Liver (tissue), 7 donors: ENCODE measurements at regions not wholly inside any gene's neighbourhood (a gene's known extent, or its start where the extent isn't known, plus 50 kb on each side); places are given as distances from the start of the nearest gene placed in this dataset.

Experiments
- DNase-seq: peaks from one replicate; pipeline ENCODE4 v3.0.0-alpha.2; 2017; ENCODE audit warnings: low spot score
- H3K27ac ChIP-seq, 2 donors: one replicate each; pipeline ENCODE4 v1.7.0; 2013; ENCODE audit warnings: inconsistent platforms in 2 of 2, low read length in 2 of 2, control low read depth in 1 of 2, low read depth in 1 of 2, mild to moderate bottlenecking in 1 of 2
- H3K27me3 ChIP-seq, 4 donors: one replicate each; pipeline versions ENCODE4 v1.6.1 to v1.7.0; 2013; ENCODE audit warnings: low read length in 3 of 4, inconsistent platforms in 1 of 4, mild to moderate bottlenecking in 1 of 4, moderate library complexity in 1 of 4; ENCODE audit not compliant: control insufficient read depth in 4 of 4, insufficient read depth in 4 of 4
- H3K36me3 ChIP-seq, 4 donors: one replicate each; pipeline versions ENCODE4 v1.6.1 to v1.7.0; 2013; ENCODE audit warnings: low read length in 3 of 4, mild to moderate bottlenecking in 3 of 4, low read depth in 1 of 4, moderate library complexity in 1 of 4; ENCODE audit not compliant: control insufficient read depth in 4 of 4, insufficient read depth in 3 of 4
- H3K4me1 ChIP-seq, 4 donors: one replicate each; pipeline versions ENCODE4 v1.6.1 to v1.7.0; 2013; ENCODE audit warnings: low read length in 3 of 4, mild to moderate bottlenecking in 3 of 4, moderate library complexity in 1 of 4; ENCODE audit not compliant: control insufficient read depth in 4 of 4, insufficient read depth in 4 of 4
- H3K4me3 ChIP-seq, 3 donors: one replicate each; pipeline versions ENCODE4 v1.6.1 to v1.7.0; 2013; ENCODE audit warnings: low read length in 3 of 3, control low read depth in 1 of 3, low read depth in 1 of 3, mild to moderate bottlenecking in 1 of 3
- H3K9ac ChIP-seq, 2 donors: one replicate each; pipeline ENCODE4 v1.7.0; 2013; ENCODE audit warnings: low read length in 2 of 2, mild to moderate bottlenecking in 2 of 2, moderate library complexity in 2 of 2, control low read depth in 1 of 2, low read depth in 1 of 2
- H3K9me3 ChIP-seq, 4 donors: one replicate each; pipeline versions ENCODE4 v1.6.1 to v1.7.0; 2013; ENCODE audit warnings: low read length in 3 of 4; ENCODE audit not compliant: control insufficient read depth in 4 of 4
- ATF3 ChIP-seq: IDR thresholded peaks from 2 replicates; pipeline ENCODE4 v1.6.1; 2016; ENCODE audit warnings: antibody characterized with exemption
- EGR1 ChIP-seq, 2 donors: IDR thresholded peaks; 2 replicates each; pipeline ENCODE4 v1.6.1; 2016 to 2018; ENCODE audit warnings: antibody characterized with exemption in 2 of 2, low read depth in 2 of 2
- FOXA1 ChIP-seq: IDR thresholded peaks from 2 replicates; pipeline ENCODE4 v1.6.1; 2016; ENCODE audit warnings: antibody characterized with exemption
- GABPA ChIP-seq, 2 donors: IDR thresholded peaks in 1 of 2; conservative IDR thresholded peaks in 1 of 2; 2 replicates each; pipeline ENCODE4 v1.6.1; 2016; ENCODE audit warnings: antibody characterized with exemption in 2 of 2, mild to moderate bottlenecking in 1 of 2, moderate library complexity in 1 of 2
- JUND ChIP-seq, 2 donors: IDR thresholded peaks; 2 replicates each; pipeline ENCODE4 v1.6.1; 2016; ENCODE audit warnings: antibody characterized with exemption in 2 of 2
- NR2F2 ChIP-seq: IDR thresholded peaks from 2 replicates; pipeline ENCODE4 v1.6.1; 2016; ENCODE audit warnings: antibody characterized with exemption
- RAD21 ChIP-seq, 2 donors: IDR thresholded peaks; 2 replicates each; pipeline ENCODE4 v1.6.1; 2016; ENCODE audit warnings: antibody characterized with exemption in 2 of 2, mild to moderate bottlenecking in 2 of 2
- RXRA ChIP-seq, 2 donors: IDR thresholded peaks; 2 replicates each; pipeline ENCODE4 v1.6.1; 2017 to 2018; ENCODE audit warnings: antibody characterized with exemption in 2 of 2, mild to moderate bottlenecking in 1 of 2
- SP1 ChIP-seq: IDR thresholded peaks from 2 replicates; pipeline ENCODE4 v1.6.1; 2018; ENCODE audit warnings: antibody characterized with exemption, mild to moderate bottlenecking
- TAF1 ChIP-seq: conservative IDR thresholded peaks from 2 replicates; pipeline ENCODE4 v1.6.1; 2016; ENCODE audit warnings: antibody characterized with exemption, mild to moderate bottlenecking
- YY1 ChIP-seq: IDR thresholded peaks from 2 replicates; pipeline ENCODE4 v1.6.1; 2016; ENCODE audit warnings: antibody characterized with exemption, mild to moderate bottlenecking
- ZBTB33 ChIP-seq: IDR thresholded peaks from 2 replicates; pipeline ENCODE4 v1.6.1; 2016; ENCODE audit warnings: antibody characterized with exemption
- WGBS: extraction: QIAGEN DNeasy Blood & Tissue Kit; methylation state at CpG from one replicate; pipeline ENCODE4 v1.1.7; 2013; 5-methylcytosine and 5-hydroxymethylcytosine counted together
- donor health status: healthy.
- donor health status: healthy.
- donor health status: healthy.
- donor health status: healthy.

GRCh38 chrX:134725103-134725690 lies 66.9 kb upstream of the PLAC1 start (continued):
- TF ChIP-seq GABPA (IDR thresholded peaks at IDR 0.05 in 1 of 2, conservative IDR thresholded peaks at IDR 0.05 in 1 of 2) = no peak
- TF ChIP-seq SP1 = no peak
- TF ChIP-seq RAD21 (IDR thresholded peaks at IDR 0.05) = no peak
- no peak for TF ChIP-seq ATF3
- no peak for TF ChIP-seq EGR1 (IDR thresholded peaks at IDR 0.05; ENCODE audit: low read depth in 2 of 2)
- TF ChIP-seq YY1 = no peak
- no peak for TF ChIP-seq JUND (IDR thresholded peaks at IDR 0.05)

GRCh38 chrX:134721766-134722532 lies 63.7 kb upstream of the PLAC1 start:
- Histone ChIP-seq H3K36me3 (no peaks in the 10 kb centered on the region), H3K9ac (no peak overlapping the region), H3K27me3 (no peaks in the 10 kb centered on the region), H3K27ac (no peak overlapping the region), H3K4me3 (no peak overlapping the region), H3K4me1 (no peaks in the 10 kb centered on the region), H3K9me3 (no peaks in the 10 kb centered on the region)
- 91% methylated on average over 9 of the region's 9 CpGs for WGBS
- DNase-seq = no peak
- TF ChIP-seq YY1 = no peak
- no peak for TF ChIP-seq RAD21 (IDR thresholded peaks at IDR 0.05)
- no peak for TF ChIP-seq ZBTB33
- no peak for TF ChIP-seq RXRA (IDR thresholded peaks at IDR 0.05)

GRCh38 chrX:134718966-134719317 lies 60.7 kb upstream of the PLAC1 start:
- no peak for TF ChIP-seq TAF1
- Histone ChIP-seq H3K9ac (no peak overlapping the region), H3K36me3 (no peaks in the 10 kb centered on the region), H3K4me3 (no peak overlapping the region), H3K9me3 (no peaks in the 10 kb centered on the region), H3K27ac (no peak overlapping the region), H3K27me3 (no peaks in the 10 kb centered on the region), H3K4me1 (no peaks in the 10 kb centered on the region)
- 76% methylated on average over 2 of the region's 2 CpGs for WGBS
- no peak for DNase-seq

- Histone ChIP-seq H3K9ac (no peak overlapping the region), H3K4me3 (no peak overlapping the region), H3K9me3 (no peaks in the 10 kb centered on the region), H3K27me3 (no peaks in the 10 kb centered on the region), H3K4me1 (no peaks in the 10 kb centered on the region), H3K27ac (no peak overlapping the region), H3K36me3 (no peaks in the 10 kb centered on the region)
- no peak for TF ChIP-seq JUND (IDR thresholded peaks at IDR 0.05)
- no peak for TF ChIP-seq FOXA1
- TF ChIP-seq NR2F2 = no peak
- no peak for TF ChIP-seq ZBTB33
- no peak for DNase-seq
- WGBS = 71% methylated on average over 5 of the region's 5 CpGs
These were observed 60.1 kb upstream of the PLAC1 start for GRCh38 chrX:134718105-134718965.
